GM23338 (cell line): ENCODE measurements at regions not wholly inside any gene's neighbourhood (a gene's known extent, or its start where the extent isn't known, plus 50 kb on each side); places are given as distances from the start of the nearest gene placed in this dataset.

Experiments used
- ATAC-seq: fragments of 200-7000 bp; cut with Tn5 transposase; 3 replicates; pipeline ENCODE4 v1.9.1; 2020
- DNase-seq: peaks from one replicate; pipeline ENCODE4 v3.0.0-alpha.2; 2015; ENCODE audit warnings: low spot score
- H2AFZ ChIP-seq: fragments of 200-600 bp; sonication (generic); 2 replicates; pipeline ENCODE4 v1.8.0; 2016; ENCODE audit warnings: antibody characterized with exemption, mild to moderate bottlenecking, moderate library complexity
- H3F3A ChIP-seq: fragments of 200-600 bp; sonication (generic); replicated peaks from 2 replicates; pipeline ENCODE4 v1.8.0; 2017; ENCODE audit warnings: antibody characterized with exemption, mixed run types, low read depth
- H3K27ac ChIP-seq: fragments of 200-600 bp; sonication (generic); 2 replicates; pipeline ENCODE4 v1.6.1; 2016; ENCODE audit warnings: low read depth
- H3K27me3 ChIP-seq: fragments of 200-600 bp; sonication (generic); 2 replicates; pipeline ENCODE4 v1.8.0; 2016; ENCODE audit warnings: mild to moderate bottlenecking, mixed run types, moderate library complexity; ENCODE audit not compliant: insufficient read depth
- H3K36me3 ChIP-seq: fragments of 200-600 bp; sonication (generic); 2 replicates; pipeline ENCODE4 v1.8.0; 2016; ENCODE audit warnings: mild to moderate bottlenecking; ENCODE audit not compliant: insufficient read depth
- H3K4me1 ChIP-seq: fragments of 200-600 bp; sonication (generic); 2 replicates; pipeline ENCODE4 v1.8.0; 2016; ENCODE audit warnings: mild to moderate bottlenecking, moderate library complexity; ENCODE audit not compliant: insufficient read depth
- H3K4me2 ChIP-seq: fragments of 200-600 bp; sonication (generic); 2 replicates; pipeline ENCODE4 v1.7.1; 2017; ENCODE audit warnings: mixed run types
- H3K4me3 ChIP-seq: fragments of 200-600 bp; sonication (generic); 2 replicates; pipeline ENCODE4 v1.6.1; 2016; ENCODE audit warnings: mixed run types
- H3K79me2 ChIP-seq: fragments of 200-600 bp; sonication (generic); replicated peaks from 2 replicates; pipeline ENCODE4 v1.8.0; 2017; ENCODE audit warnings: mild to moderate bottlenecking; ENCODE audit not compliant: insufficient read depth
- H3K9me2 ChIP-seq: fragments of 200-600 bp; sonication (generic); 2 replicates; pipeline ENCODE4 v1.8.0; 2017; ENCODE audit not compliant: insufficient read depth
- H4K20me1 ChIP-seq: fragments of 200-600 bp; sonication (generic); replicated peaks from 2 replicates; pipeline ENCODE4 v1.8.0; 2017; ENCODE audit warnings: mild to moderate bottlenecking; ENCODE audit not compliant: insufficient read depth
- H3K27ac Mint-ChIP-seq: 2 replicates; pipeline ENCODE4 v1.8.0; 2020; ENCODE audit warnings: inconsistent platforms, mild to moderate bottlenecking, moderate library complexity, mixed read lengths
- H3K27me3 Mint-ChIP-seq: 3 replicates; pipeline ENCODE4 v1.8.0; 2022; ENCODE audit warnings: low read depth, mild to moderate bottlenecking, moderate library complexity, mixed read lengths, inconsistent platforms; ENCODE audit not compliant: insufficient read depth, poor library complexity
- H3K36me3 Mint-ChIP-seq: 3 replicates; pipeline ENCODE4 v1.8.0; 2021; ENCODE audit warnings: low read depth, mild to moderate bottlenecking, inconsistent platforms, moderate library complexity, mixed read lengths
- H3K4me1 Mint-ChIP-seq: 3 replicates; pipeline ENCODE4 v1.8.0; 2020; ENCODE audit warnings: mild to moderate bottlenecking, inconsistent platforms, mixed read lengths
- H3K4me3 Mint-ChIP-seq: 3 replicates; pipeline ENCODE4 v1.8.0; 2021; ENCODE audit warnings: moderate library complexity, mild to moderate bottlenecking, inconsistent platforms, mixed read lengths
- H3K9me3 Mint-ChIP-seq: 3 replicates; pipeline ENCODE4 v1.8.0; 2020; ENCODE audit warnings: moderate library complexity, mild to moderate bottlenecking, inconsistent platforms, mixed read lengths
- CTCF ChIP-seq, 2 experiments: fragments of 200-600 bp in 1 of 2; sonication (generic) in 1 of 2; conservative IDR thresholded peaks; 2 replicates each; pipeline versions ENCODE4 v1.5.1 to v1.6.1; 2016 to 2017; ENCODE audit warnings: antibody characterized with exemption in 2 of 2, low read depth in 2 of 2, mild to moderate bottlenecking in 2 of 2, moderate library complexity in 1 of 2
- ETS1 ChIP-seq: IDR thresholded peaks from 2 replicates; pipeline ENCODE4 v1.6.1; 2016; ENCODE audit warnings: antibody characterized with exemption
- EZH2 ChIP-seq: fragments of 200-600 bp; sonication (generic); IDR thresholded peaks from one replicate; pipeline ENCODE4 v1.8.0; 2017; ENCODE audit warnings: antibody characterized with exemption, mild to moderate bottlenecking, low read depth; ENCODE audit not compliant: unreplicated experiment
- ZNF114 ChIP-seq: fragments of 250-450 bp; sonication (Bioruptor Pico); IDR thresholded peaks from 2 replicates; pipeline ENCODE4 v1.5.0; 2020; ENCODE audit warnings: mild to moderate bottlenecking, moderate library complexity
- ZNF331 ChIP-seq: fragments of 250-450 bp; sonication (Bioruptor Pico); IDR thresholded peaks from 2 replicates; pipeline ENCODE4 v1.5.0; 2020; ENCODE audit warnings: low read depth, mild to moderate bottlenecking, moderate library complexity
- ZNF462 ChIP-seq: fragments of 250-450 bp; sonication (Bioruptor Pico); IDR thresholded peaks from 2 replicates; pipeline ENCODE4 v1.5.0; 2020; ENCODE audit warnings: mild to moderate bottlenecking, moderate library complexity

GRCh38 chr2:176581557-176582165 lies 312.4 kb downstream of the MTX2 start:
- Histone ChIP-seq H2AFZ (no peak overlapping the region), H4K20me1 (no peaks in the 10 kb centered on the region), H3F3A (no peaks in the 10 kb centered on the region), H3K9me2 (0 out of 2 replicates have a peak, but pooled peaks cover 3% of the 10 kb centered on the region), H3K36me3 (no peaks in the 10 kb centered on the region), H3K4me1 (no peaks in the 10 kb centered on the region), H3K4me2 (no peak overlapping the region), H3K79me2 (no peaks in the 10 kb centered on the region), H3K27ac (no peak overlapping the region), H3K4me3 (no peak overlapping the region), H3K27me3 (no peaks in the 10 kb centered on the region)
- DNase-seq (no peak), ATAC-seq (no peak)
- TF ChIP-seq ETS1 (no peak), ZNF114 (CRISPR knock-in tag) (no peak), EZH2 (no peak), CTCF (conservative IDR thresholded peaks at IDR 0.05; ENCODE audit: low read depth in 2 of 2) (no peak), ZNF462 (CRISPR knock-in tag) (no peak), ZNF331 (no peak)
- no peak overlapping the region for H3K27ac Mint-ChIP-seq
- no peaks in the 10 kb centered on the region for H3K27me3 Mint-ChIP-seq
- no peaks in the 10 kb centered on the region for H3K36me3 Mint-ChIP-seq
- no peaks in the 10 kb centered on the region for H3K9me3 Mint-ChIP-seq
- H3K4me1 Mint-ChIP-seq, result peaks cover 2% of the 10 kb centered on the region; the same call in 2 of the 3 replicates
- H3K4me3 Mint-ChIP-seq, result no peak overlapping the region
